ENCODE measurements at regions not wholly inside any gene's neighbourhood (a gene's known extent, or its start where the extent isn't known, plus 50 kb on each side); places are given as distances from the start of the nearest gene placed in this dataset.

DNA sequence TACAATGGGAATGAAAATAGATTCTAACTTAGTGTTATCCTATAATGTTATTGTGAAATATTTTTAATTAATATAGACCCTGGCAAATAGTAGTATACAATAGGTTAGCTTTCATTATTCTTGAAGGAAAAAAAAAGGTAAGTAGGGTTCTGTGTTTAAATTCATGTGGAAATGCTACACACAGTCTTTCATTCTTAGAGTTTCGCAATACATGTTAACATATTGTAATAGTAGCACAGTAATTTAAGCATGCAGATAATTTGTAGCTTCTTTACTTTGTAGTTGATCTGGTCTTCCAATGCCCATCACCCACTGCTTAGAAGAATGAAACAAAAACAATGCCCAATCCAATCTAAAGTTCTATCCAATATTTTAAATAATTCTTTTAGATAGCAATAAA, 54.8 kb upstream of the MSTN start:
- TF ChIP-seq CTCF (IDR thresholded peaks at IDR 0.05 in 4 of 5, conservative IDR thresholded peaks at IDR 0.05 in 1 of 5) (no peak), POLR2A (IDR thresholded peaks at IDR 0.05) (no peak)

Measured in gastrocnemius medialis (tissue), 4 donors.